Ammon's horn (tissue), 1 donor: ENCODE measurements at regions not wholly inside any gene's neighbourhood (a gene's known extent, or its start where the extent isn't known, plus 50 kb on each side); places are given as distances from the start of the nearest gene placed in this dataset.

Experiments used
- DNase-seq: peaks from one replicate; pipeline ENCODE4 v3.0.0-alpha.2; 2016; ENCODE audit warnings: low spot score

DNA sequence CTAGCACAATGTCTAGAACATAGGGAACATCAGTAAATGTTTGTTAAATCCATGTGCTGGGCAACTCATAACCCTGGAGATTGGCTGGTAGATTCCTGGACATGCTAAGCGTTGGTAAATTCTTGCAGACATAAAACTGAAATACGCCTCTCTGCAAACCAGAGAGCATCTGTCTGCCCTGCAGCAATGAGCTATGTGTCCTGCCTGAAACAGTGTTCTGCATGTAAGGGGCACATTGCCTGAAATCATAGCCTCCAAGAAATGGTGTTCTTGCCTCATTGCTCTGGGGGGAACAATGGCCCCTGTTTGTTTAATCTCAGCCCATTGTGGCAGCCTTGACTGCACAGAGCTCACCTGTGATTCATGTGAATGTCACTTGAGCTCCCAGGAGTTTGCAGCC, 113.5 kb upstream of the CCL2 start:
- DNase-seq, result no peak

- DNase-seq, result no peak
These were observed 111.7 kb upstream of the CCL2 start for GRCh38 chr17:34143430-34143829.

- peak; percentile 36 for DNase-seq
These were observed 108.5 kb upstream of the CCL2 start for GRCh38 chr17:34146440-34147043.

GRCh38 chr17:34151102-34151501, 104.0 kb upstream of the CCL2 start:
- DNase-seq, result no peak

DNA sequence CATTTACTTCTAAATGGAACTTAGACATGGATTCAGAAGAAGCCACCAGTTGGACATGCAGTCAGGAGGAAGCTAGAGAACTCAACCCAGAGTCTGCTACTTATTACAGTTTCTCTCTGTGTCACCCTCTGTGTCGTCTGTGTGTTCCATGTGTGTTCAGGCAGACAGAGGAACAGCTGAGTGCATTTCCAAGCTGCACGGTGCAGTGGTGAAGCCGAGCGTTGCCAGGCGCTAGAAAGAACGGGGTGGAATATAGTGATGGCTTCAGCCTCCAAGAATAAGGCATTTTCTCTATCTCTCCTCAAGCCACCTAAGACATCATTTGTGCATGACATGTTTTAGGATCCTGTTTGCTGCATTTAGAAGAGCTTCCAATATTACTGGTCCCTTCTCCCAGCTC, 101.1 kb upstream of the CCL2 start:
- peak; percentile 56 for DNase-seq

DNA sequence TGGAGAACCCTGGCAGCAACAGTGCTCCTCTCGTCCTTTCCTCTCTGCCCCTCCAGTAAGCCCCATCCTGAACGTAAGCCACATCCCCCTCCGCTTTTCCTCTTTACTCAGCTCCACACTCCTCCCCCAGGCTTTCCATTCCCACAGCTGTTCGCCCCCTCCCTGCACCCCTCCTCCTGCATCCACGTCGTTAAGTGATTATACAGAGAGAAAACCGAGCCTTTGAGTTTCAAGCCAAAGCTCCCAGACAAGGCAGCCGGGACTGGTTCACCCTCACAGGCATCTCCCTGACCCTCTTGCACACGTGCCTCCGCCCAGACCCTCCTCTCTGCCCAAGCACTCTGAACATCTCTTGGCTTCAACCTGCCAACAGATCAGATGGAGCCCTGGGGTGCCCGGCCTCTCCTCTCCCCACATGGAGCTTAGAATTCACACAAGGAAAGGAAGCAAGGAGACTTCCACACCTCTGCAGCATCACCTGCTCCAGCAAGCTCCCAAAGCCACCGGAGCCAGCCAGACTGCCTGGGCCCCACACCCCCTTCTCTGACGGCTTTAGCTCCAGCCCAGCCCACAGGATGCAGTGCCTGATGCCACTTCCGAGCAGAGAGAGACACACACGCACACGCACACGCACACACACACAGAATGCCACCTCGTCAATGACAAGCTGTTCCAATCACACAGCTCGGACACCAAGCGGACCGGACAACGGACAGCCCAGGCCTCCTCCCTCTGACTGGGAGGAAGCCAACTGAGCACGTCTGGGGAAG, 99.9 kb upstream of the CCL2 start:
- peak; percentile 35 for DNase-seq

- DNase-seq, result no peak
These were observed 99.1 kb upstream of the CCL2 start for GRCh38 chr17:34155947-34156346.

DNA sequence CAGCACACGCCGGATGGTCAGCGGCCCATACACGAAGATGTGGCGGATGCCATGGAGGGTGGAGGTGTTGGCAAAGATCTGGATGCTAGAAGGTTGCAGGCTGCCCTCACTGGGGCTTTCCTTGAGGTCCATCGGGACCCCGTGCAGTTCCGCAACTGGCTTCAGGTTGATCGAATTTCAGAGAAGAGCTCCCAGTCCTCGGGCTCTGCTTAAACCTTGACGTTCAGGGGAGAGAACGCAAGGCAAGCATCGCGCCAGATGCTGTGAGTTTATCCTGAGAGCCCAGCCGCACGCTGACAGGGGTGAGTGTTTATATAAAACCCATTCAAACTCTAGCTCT, 98.7 kb upstream of the CCL2 start:
- DNase-seq, result no peak

DNA sequence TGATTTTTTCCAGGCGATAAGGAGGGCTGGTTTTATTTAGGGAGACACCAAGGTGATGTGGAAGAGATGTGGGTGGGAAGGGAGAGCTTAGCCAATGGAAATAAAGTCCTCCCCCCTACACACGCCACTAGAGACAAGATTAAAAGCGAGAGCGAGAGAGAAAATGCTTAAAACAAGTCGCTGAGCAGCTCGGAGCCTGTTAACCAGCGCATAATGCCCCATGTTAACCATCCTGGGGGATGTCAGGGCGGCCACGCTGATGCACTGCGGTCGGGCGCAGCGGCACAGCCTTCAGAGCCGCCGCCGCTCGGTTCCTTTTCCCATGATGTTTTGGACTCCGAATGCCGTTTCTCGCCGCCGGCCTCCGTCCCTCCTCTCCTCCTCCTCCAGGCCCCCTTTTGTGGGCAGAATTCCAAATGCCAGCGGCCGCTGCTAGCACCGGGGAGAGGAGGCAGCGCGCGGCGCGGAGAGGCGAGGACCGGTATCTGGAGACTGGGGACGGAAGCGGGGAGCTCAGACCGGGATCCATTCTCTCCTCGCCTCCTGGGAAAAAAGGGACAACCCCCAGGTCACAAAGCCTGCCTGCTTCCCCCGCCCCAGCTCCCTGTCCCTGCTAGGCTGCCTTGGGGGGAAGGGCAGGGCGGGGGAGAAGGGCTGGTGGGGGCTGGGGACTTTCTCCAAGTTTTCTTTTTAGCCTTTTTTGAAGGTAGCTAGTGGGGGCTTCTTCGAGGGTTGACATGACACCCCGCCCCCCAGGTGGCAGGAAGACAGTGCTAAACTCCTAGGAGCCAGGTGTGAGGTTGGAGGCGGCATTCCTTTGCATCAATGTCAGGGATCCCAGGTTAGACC, 98.1 kb upstream of the CCL2 start:
- DNase-seq, result peak; percentile 46

- DNase-seq, result no peak
These were observed 93.4 kb upstream of the CCL2 start for GRCh38 chr17:34161690-34162089.

DNA sequence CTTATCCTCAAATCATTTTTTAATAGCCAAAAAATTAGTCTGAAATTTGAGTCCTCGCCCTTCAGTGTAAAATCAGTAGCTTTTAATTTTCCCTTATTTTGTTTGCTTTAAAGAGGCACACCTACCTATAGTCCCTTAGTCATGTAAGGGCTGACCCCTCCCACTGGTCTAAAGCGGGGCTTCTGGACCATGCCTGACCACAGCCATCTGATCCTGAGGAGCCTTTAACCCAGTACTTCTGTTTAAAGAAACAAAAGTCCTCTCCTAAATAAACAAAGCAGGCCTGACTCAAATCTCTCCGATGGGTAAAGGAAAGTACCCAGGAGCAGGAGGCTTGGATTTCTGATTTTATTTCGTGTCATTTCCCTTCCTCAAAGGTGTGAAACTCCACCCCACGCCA, 92.0 kb upstream of the CCL2 start:
- DNase-seq, result no peak

DNA sequence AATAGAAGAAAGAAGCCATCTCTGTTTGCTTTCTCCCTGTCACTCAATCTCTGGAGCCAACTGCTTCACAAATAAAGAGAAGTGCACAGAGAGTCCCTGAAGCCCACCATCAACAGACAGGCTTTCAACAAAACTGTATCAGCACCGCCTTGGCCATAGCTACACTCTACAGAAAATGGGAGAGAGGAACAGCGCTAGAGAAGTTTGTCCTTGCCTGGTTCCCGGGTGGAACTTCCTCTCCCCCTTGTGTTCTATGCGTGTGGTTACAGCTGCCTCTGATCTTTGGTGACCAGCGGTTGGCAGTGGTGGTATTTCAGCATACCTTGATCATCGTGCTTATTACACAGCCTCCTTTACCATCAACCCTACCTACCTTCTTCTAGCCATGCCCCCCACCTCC, 91.4 kb upstream of the CCL2 start:
- peak; percentile 31 for DNase-seq

GRCh38 chr17:34164837-34165236, 90.2 kb upstream of the CCL2 start:
- no peak for DNase-seq

- DNase-seq, result peak; percentile 54
These were observed 88.7 kb upstream of the CCL2 start for GRCh38 chr17:34166352-34166751.

- DNase-seq, result no peak
These were observed 87.7 kb upstream of the CCL2 start for GRCh38 chr17:34167354-34167753.

GRCh38 chr17:34168989-34169388, 86.1 kb upstream of the CCL2 start:
- no peak for DNase-seq

GRCh38 chr17:34169496-34169895, 85.6 kb upstream of the CCL2 start:
- DNase-seq, result no peak

DNA sequence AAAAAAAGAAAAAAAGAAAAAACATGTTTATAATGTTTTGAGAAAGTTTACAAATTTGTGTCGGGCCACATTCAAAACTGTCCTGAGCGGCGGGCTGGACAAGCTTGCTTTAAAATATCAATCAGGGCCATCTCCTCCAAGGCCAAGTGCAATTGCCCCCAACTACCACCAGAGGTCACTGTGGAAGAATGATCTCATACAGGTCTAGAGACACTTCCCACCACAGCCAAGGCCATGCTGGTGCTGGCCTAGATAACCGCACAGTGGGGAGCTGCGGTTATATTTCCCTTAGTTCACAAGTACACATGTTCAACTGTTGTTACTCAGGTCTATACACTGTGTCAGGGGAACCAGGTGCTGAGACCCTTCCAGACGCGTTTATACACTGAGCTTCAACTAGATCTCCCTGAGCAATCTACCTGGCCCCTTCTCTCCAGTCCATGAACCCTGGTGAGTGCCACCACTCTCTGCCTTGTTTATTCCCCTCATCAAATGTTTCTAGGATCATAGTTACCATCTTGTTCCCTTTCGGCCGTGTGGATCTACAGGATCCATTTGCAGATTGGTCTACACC, 83.8 kb upstream of the CCL2 start:
- DNase-seq, result peak; percentile 45

- no peak for DNase-seq
These were observed 82.6 kb upstream of the CCL2 start for GRCh38 chr17:34172390-34172918.

GRCh38 chr17:34173241-34173640, 81.8 kb upstream of the CCL2 start:
- DNase-seq, result no peak

GRCh38 chr17:34174496-34174895, 80.6 kb upstream of the CCL2 start:
- no peak for DNase-seq

DNA sequence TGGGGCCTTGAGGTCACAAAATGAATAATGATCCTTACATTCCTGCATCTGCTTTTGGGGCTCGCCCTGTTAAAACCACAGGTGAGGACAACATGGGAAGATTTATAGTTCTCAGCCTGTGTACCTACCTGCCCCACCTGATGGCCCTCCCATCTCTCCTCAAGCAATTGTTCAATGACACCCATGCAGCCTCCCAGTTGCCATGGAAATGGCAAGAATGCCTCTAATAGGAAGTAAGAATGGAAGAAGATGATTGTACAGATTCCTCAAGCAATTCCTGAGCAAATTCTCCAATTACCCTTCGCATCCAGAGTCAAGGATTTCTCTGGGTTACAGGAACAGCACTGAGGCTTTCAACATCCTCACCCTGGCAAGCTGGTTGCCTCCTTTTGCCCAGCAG, 78.6 kb upstream of the CCL2 start:
- DNase-seq, result no peak

DNA sequence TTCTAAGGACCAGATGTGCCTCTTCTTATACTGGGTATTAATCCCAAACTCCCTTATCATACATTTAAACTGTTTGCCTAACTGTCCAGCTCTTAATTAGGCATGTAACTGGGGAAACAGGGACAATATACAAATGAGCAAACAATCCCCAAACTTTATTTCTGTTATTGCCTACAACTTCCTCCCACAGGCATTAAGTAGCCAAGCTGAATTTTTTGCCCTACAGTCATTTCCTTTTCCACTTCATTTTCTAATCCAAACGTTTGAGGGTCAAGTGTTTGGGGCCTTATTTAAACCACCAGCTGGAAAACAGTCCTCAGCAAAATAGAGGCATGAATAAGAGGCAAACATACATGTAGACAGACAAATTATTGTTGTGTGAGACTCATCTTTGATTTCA, 77.4 kb upstream of the CCL2 start:
- no peak for DNase-seq
